ENCODE measurements at regions not wholly inside any gene's neighbourhood (a gene's known extent, or its start where the extent isn't known, plus 50 kb on each side); places are given as distances from the start of the nearest gene placed in this dataset.

DNA sequence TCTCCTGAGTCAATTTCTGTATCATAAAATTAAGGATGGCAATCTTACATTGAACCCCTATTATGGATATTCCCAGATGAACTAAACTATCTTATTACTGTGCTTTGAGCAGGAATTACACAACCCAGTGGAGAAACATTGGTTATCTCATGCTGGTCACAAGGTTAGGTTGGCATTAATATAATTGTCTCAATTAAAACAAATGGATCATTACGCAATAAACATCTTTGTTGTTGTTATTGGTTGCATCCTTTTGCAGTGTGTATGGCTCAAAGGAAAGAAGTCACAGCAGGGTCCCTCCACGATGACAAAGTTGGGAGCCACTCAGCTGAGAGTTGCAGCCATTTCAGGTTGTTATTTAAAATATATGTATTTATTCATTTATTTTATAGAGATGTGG lies 297.0 kb upstream of the KLF4 start:
- POLR2A ChIA-PET, result no interaction called here
- H3K4me3 ChIP-seq (ENCODE audit: low read depth, low read length), result no peak overlapping the region

GRCh38 chr9:107784235-107784958 lies 294.8 kb upstream of the KLF4 start:
- POLR2A ChIA-PET, result no interaction called here
- DNase-seq (ENCODE audit: low read depth, low spot score), result peak; percentile 17
- TF ChIP-seq, protein P1, sequence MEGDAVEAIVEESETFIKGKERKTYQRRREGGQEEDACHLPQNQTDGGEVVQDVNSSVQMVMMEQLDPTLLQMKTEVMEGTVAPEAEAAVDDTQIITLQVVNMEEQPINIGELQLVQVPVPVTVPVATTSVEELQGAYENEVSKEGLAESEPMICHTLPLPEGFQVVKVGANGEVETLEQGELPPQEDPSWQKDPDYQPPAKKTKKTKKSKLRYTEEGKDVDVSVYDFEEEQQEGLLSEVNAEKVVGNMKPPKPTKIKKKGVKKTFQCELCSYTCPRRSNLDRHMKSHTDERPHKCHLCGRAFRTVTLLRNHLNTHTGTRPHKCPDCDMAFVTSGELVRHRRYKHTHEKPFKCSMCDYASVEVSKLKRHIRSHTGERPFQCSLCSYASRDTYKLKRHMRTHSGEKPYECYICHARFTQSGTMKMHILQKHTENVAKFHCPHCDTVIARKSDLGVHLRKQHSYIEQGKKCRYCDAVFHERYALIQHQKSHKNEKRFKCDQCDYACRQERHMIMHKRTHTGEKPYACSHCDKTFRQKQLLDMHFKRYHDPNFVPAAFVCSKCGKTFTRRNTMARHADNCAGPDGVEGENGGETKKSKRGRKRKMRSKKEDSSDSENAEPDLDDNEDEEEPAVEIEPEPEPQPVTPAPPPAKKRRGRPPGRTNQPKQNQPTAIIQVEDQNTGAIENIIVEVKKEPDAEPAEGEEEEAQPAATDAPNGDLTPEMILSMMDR (IDR thresholded peaks at IDR 0.05; ENCODE audit: insufficient read depth, low read length, missing control alignments), result no peak
- CTCF ChIA-PET, result interaction anchor here (1.7 kb wide), 1 partner anchor 10 kb away, joined by 8 read pairs; no protein-coding TSS in a partner anchor
- H3K4me3 ChIP-seq (ENCODE audit: low read depth, low read length), result no peak overlapping the region

More for the DNA sequence above, 297.0 kb upstream of the KLF4 start:
- DNase-seq (ENCODE audit: low read depth, low spot score), result no peak
- CTCF ChIA-PET, result interaction anchor here (0.7 kb wide), 1 partner anchor 45 kb away, joined by 4 read pairs; no protein-coding TSS in a partner anchor
- TF ChIP-seq, protein P1 (IDR thresholded peaks at IDR 0.05; ENCODE audit: insufficient read depth, low read length, missing control alignments), result no peak

- CTCF ChIA-PET, result interaction anchor here (1.7 to 2.1 kb wide), 2 partner anchors 8 to 317 kb away, joined by 8 to 9 read pairs; no protein-coding TSS in a partner anchor
- POLR2A ChIA-PET, result no interaction called here
- TF ChIP-seq, protein P1 (IDR thresholded peaks at IDR 0.05; ENCODE audit: insufficient read depth, low read length, missing control alignments), result no peak
- no peak for DNase-seq (ENCODE audit: low read depth, low spot score)
- H3K4me3 ChIP-seq (ENCODE audit: low read depth, low read length), result no peak overlapping the region
Observed at GRCh38 chr9:107782789-107783188, 293.2 kb upstream of the KLF4 start.

GRCh38 chr9:107782381-107782780 lies 292.8 kb upstream of the KLF4 start:
- TF ChIP-seq, protein P1 (IDR thresholded peaks at IDR 0.05; ENCODE audit: insufficient read depth, low read length, missing control alignments), result no peak
- peak; percentile 10 for DNase-seq (ENCODE audit: low read depth, low spot score)
- POLR2A ChIA-PET, result no interaction called here
- no peak overlapping the region for H3K4me3 ChIP-seq (ENCODE audit: low read depth, low read length)
- CTCF ChIA-PET, result interaction anchor here (2.1 kb wide), 1 partner anchor 317 kb away, joined by 9 read pairs; no protein-coding TSS in a partner anchor

- POLR2A ChIA-PET, result no interaction called here
- CTCF ChIA-PET, result interaction anchor here (2.1 kb wide), 1 partner anchor 315 kb away, joined by 9 read pairs; no protein-coding TSS in a partner anchor
- no peak for DNase-seq (ENCODE audit: low read depth, low spot score)
- TF ChIP-seq, protein P1 (IDR thresholded peaks at IDR 0.05; ENCODE audit: insufficient read depth, low read length, missing control alignments), result no peak
- H3K4me3 ChIP-seq (ENCODE audit: low read depth, low read length), result no peak overlapping the region
Observed at GRCh38 chr9:107780960-107781359, 291.4 kb upstream of the KLF4 start.

GRCh38 chr9:107779731-107780130 lies 290.2 kb upstream of the KLF4 start:
- H3K4me3 ChIP-seq (ENCODE audit: low read depth, low read length), result no peak overlapping the region
- POLR2A ChIA-PET, result no interaction called here
- TF ChIP-seq, protein P1 (IDR thresholded peaks at IDR 0.05; ENCODE audit: insufficient read depth, low read length, missing control alignments), result no peak
- CTCF ChIA-PET, result no interaction called here
- no peak for DNase-seq (ENCODE audit: low read depth, low spot score)
